ENCODE measurements at regions not wholly inside any gene's neighbourhood (a gene's known extent, or its start where the extent isn't known, plus 50 kb on each side); places are given as distances from the start of the nearest gene placed in this dataset.
"Not testable (repeated sequence)": the region's sequence is repeated elsewhere in the genome, so short reads cannot be mapped to it uniquely, and the experiment has no call there.

- Histone ChIP-seq H3K4me3 (ENCODE audit: low read length) (no peak overlapping the region), H3K27me3 (ENCODE audit: control insufficient read depth, low read length) (no peaks in the 10 kb centered on the region), H3K27ac (ENCODE audit: low read depth, low read length) (no peak overlapping the region), H3K4me1 (ENCODE audit: control insufficient read depth, low read length) (no peaks in the 10 kb centered on the region), H4K20me1 (ENCODE audit: control insufficient read depth, insufficient read depth, low read depth, low read length) (no peaks in the 10 kb centered on the region), H3K79me2 (ENCODE audit: control insufficient read depth, low read length) (no peaks in the 10 kb centered on the region), H3K9me2 (replicated peaks; ENCODE audit: control insufficient read depth, low read length) (no peaks in the 10 kb centered on the region), H3K4me2 (ENCODE audit: low read length) (no peak overlapping the region), H3F3A (ENCODE audit: control insufficient read depth, insufficient read depth) (no peaks in the 10 kb centered on the region), H3K36me3 (ENCODE audit: control insufficient read depth, low read length) (no peaks in the 10 kb centered on the region), H3K9me3 (ENCODE audit: control insufficient read depth, insufficient read depth, low read length) (no peaks in the 10 kb centered on the region)
- TF ChIP-seq EZH2phosphoT487 (IDR thresholded peaks at IDR 0.05; ENCODE audit: borderline replicate concordance, low read length), result no peak
- TF ChIP-seq, protein P1, sequence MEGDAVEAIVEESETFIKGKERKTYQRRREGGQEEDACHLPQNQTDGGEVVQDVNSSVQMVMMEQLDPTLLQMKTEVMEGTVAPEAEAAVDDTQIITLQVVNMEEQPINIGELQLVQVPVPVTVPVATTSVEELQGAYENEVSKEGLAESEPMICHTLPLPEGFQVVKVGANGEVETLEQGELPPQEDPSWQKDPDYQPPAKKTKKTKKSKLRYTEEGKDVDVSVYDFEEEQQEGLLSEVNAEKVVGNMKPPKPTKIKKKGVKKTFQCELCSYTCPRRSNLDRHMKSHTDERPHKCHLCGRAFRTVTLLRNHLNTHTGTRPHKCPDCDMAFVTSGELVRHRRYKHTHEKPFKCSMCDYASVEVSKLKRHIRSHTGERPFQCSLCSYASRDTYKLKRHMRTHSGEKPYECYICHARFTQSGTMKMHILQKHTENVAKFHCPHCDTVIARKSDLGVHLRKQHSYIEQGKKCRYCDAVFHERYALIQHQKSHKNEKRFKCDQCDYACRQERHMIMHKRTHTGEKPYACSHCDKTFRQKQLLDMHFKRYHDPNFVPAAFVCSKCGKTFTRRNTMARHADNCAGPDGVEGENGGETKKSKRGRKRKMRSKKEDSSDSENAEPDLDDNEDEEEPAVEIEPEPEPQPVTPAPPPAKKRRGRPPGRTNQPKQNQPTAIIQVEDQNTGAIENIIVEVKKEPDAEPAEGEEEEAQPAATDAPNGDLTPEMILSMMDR (IDR thresholded peaks at IDR 0.05; ENCODE audit: low read depth, low read length, poor library complexity, severe bottlenecking), result no peak
These were observed 401.2 kb upstream of the RORB start for GRCh38 chr9:74095925-74096324.

DNA sequence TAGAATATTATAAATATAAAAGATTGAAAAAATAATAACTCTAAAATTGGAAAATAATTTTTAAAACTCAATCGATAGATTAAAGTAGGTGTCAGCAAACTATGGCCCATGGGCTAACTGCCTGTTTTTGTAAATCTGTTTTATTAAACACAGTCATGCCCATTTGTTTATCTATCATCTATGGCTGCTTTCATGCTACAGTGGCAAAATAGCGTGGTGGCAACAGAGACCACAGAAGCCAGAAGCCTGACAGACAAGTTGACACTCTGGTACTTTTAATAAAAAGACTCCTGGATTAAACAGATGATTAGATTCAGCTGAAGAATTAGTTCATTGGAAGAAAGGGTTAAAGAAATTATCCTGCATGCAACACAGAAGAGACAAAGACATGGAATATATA, 400.7 kb upstream of the RORB start:
- Histone ChIP-seq H3F3A (ENCODE audit: control insufficient read depth, insufficient read depth) (no peaks in the 10 kb centered on the region), H3K27me3 (ENCODE audit: control insufficient read depth, low read length) (no peaks in the 10 kb centered on the region), H3K27ac (ENCODE audit: low read depth, low read length) (no peak overlapping the region), H3K9me3 (ENCODE audit: control insufficient read depth, insufficient read depth, low read length) (no peaks in the 10 kb centered on the region), H3K79me2 (ENCODE audit: control insufficient read depth, low read length) (no peaks in the 10 kb centered on the region), H4K20me1 (ENCODE audit: control insufficient read depth, insufficient read depth, low read depth, low read length) (no peaks in the 10 kb centered on the region), H3K9me2 (replicated peaks; ENCODE audit: control insufficient read depth, low read length) (no peaks in the 10 kb centered on the region), H3K4me1 (ENCODE audit: control insufficient read depth, low read length) (no peaks in the 10 kb centered on the region), H3K36me3 (ENCODE audit: control insufficient read depth, low read length) (no peaks in the 10 kb centered on the region), H3K4me2 (ENCODE audit: low read length) (no peak overlapping the region), H3K4me3 (ENCODE audit: low read length) (no peak overlapping the region)
- TF ChIP-seq, protein P1 (IDR thresholded peaks at IDR 0.05; ENCODE audit: low read depth, low read length, poor library complexity, severe bottlenecking), result no peak
- no peak for TF ChIP-seq EZH2phosphoT487 (IDR thresholded peaks at IDR 0.05; ENCODE audit: borderline replicate concordance, low read length)

DNA sequence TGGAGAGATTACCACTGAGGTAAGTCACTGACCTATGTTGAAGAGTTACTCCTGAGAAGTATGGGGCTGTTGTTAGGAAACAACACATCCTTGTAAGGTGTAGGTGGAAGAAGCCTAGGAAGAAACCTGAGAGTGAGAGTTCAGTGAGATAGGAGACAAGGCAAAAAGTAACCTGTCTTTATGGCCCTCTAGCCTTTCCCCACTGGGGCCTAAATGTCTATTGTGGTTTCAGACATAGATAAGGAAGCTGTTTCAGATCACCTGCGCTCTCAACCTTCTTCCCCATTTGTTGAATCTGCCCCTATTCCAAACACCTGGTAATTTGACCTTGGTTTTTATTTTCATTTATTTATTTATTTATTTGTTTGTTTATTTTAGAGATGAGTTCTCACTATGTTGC, 397.1 kb upstream of the RORB start:
- Histone ChIP-seq H4K20me1 (ENCODE audit: control insufficient read depth, insufficient read depth, low read depth, low read length) (no peaks in the 10 kb centered on the region), H3F3A (ENCODE audit: control insufficient read depth, insufficient read depth) (no peaks in the 10 kb centered on the region), H3K27me3 (ENCODE audit: control insufficient read depth, low read length) (no peaks in the 10 kb centered on the region), H3K9me3 (ENCODE audit: control insufficient read depth, insufficient read depth, low read length) (no peaks in the 10 kb centered on the region), H3K36me3 (ENCODE audit: control insufficient read depth, low read length) (no peaks in the 10 kb centered on the region), H3K4me2 (ENCODE audit: low read length) (no peak overlapping the region), H3K27ac (ENCODE audit: low read depth, low read length) (no peak overlapping the region), H3K9me2 (replicated peaks; ENCODE audit: control insufficient read depth, low read length) (no peaks in the 10 kb centered on the region), H3K4me1 (ENCODE audit: control insufficient read depth, low read length) (no peaks in the 10 kb centered on the region), H3K4me3 (ENCODE audit: low read length) (no peak overlapping the region), H3K79me2 (ENCODE audit: control insufficient read depth, low read length) (no peaks in the 10 kb centered on the region)
- TF ChIP-seq EZH2phosphoT487 (IDR thresholded peaks at IDR 0.05; ENCODE audit: borderline replicate concordance, low read length), result no peak
- TF ChIP-seq, protein P1 (IDR thresholded peaks at IDR 0.05; ENCODE audit: low read depth, low read length, poor library complexity, severe bottlenecking), result no peak

DNA sequence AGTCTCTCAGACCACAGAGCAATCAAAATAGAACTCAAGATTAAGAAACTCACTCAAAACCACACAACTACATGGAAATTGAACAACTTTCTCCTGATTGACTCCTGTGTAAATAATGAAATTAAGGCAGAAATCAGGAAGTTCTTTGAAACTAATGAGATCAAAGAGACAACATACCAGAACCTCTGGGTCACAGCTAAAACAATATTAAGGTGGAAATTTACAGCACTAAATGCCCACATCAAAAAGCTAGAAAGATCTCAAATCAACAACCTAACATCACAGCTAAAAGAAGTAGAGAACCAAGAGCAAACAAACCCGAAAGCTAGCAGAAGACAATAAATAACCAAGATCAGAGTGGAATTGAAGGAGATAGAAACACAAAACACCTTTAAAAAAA, 395.0 kb upstream of the RORB start:
- H3K4me3 ChIP-seq (ENCODE audit: low read length); H3K79me2 ChIP-seq (ENCODE audit: control insufficient read depth, low read length); H3K9me2 ChIP-seq (replicated peaks; ENCODE audit: control insufficient read depth, low read length); H3K36me3 ChIP-seq (ENCODE audit: control insufficient read depth, low read length); H3K27me3 ChIP-seq (ENCODE audit: control insufficient read depth, low read length); H3K4me1 ChIP-seq (ENCODE audit: control insufficient read depth, low read length); H4K20me1 ChIP-seq (ENCODE audit: control insufficient read depth, insufficient read depth, low read depth, low read length); H3F3A ChIP-seq (ENCODE audit: control insufficient read depth, insufficient read depth); H3K4me2 ChIP-seq (ENCODE audit: low read length); H3K9me3 ChIP-seq (ENCODE audit: control insufficient read depth, insufficient read depth, low read length); H3K27ac ChIP-seq (ENCODE audit: low read depth, low read length): not testable (repeated sequence)

Data from DOHH2 (cell line).